Caco-2 (cell line): ENCODE measurements at regions not wholly inside any gene's neighbourhood (a gene's known extent, or its start where the extent isn't known, plus 50 kb on each side); places are given as distances from the start of the nearest gene placed in this dataset.

Source experiments
- BruUV-seq: library from RNA; stranded (reverse); fragments of 400-500 nt; replicated peaks from 2 replicates; lab custom pipeline; 2021; lab: Mats Ljungman, UMichigan
- CTCF ChIA-PET: fragments of 300-600 bp; sonication (Branson Sonifier 250); formaldehyde crosslinking; loops from one replicate; lab custom pipeline; 2022; ENCODE audit warnings: antibody characterized with exemption; lab: Charles Lee
- POLR2A ChIA-PET: fragments of 300-600 bp; sonication (Branson Sonifier 250); formaldehyde crosslinking; loops from one replicate; lab custom pipeline; 2022; ENCODE audit warnings: antibody characterized with exemption; lab: Charles Lee
- DNase-seq, 2 experiments: peaks; one replicate each; pipeline versions ENCODE4 v3.0.0 to v3.0.0-alpha.2; 2020 to 2022
- H3K27me3 ChIP-seq: replicated peaks from 2 replicates; pipeline ENCODE4 v1.6.0; 2011; ENCODE audit warnings: low read length; ENCODE audit not compliant: control insufficient read depth, insufficient read depth
- H3K36me3 ChIP-seq: 2 replicates; pipeline ENCODE4 v1.5.1; 2011; ENCODE audit warnings: low read length; ENCODE audit not compliant: control insufficient read depth, insufficient read depth
- H3K4me1 ChIP-seq: fragments of 250-450 bp; sonication (Bioruptor Pico); 2 replicates; pipeline ENCODE4 v1.5.1; 2020; ENCODE audit warnings: mild to moderate bottlenecking
- H3K4me3 ChIP-seq: 2 replicates; pipeline ENCODE4 v1.5.1; 2011; ENCODE audit warnings: low read depth, mild to moderate bottlenecking, control low read depth, low read length
- H3K9me3 ChIP-seq: fragments of 250-450 bp; sonication (Bioruptor Pico); 2 replicates; pipeline ENCODE4 v1.5.1; 2020; ENCODE audit warnings: mild to moderate bottlenecking, moderate library complexity
- H3K27ac Mint-ChIP-seq: one replicate; pipeline ENCODE4 v1.8.0; 2022; ENCODE audit warnings: mixed read lengths; ENCODE audit not compliant: unreplicated experiment
- H3K27me3 Mint-ChIP-seq: one replicate; pipeline ENCODE4 v1.8.0; 2022; ENCODE audit warnings: mixed read lengths; ENCODE audit not compliant: insufficient read depth, unreplicated experiment
- H3K36me3 Mint-ChIP-seq: one replicate; pipeline ENCODE4 v1.8.0; 2022; ENCODE audit warnings: mild to moderate bottlenecking, mixed read lengths; ENCODE audit not compliant: insufficient read depth, unreplicated experiment
- H3K4me1 Mint-ChIP-seq: one replicate; pipeline ENCODE4 v1.8.0; 2022; ENCODE audit warnings: low read depth, mixed read lengths; ENCODE audit not compliant: unreplicated experiment
- H3K4me3 Mint-ChIP-seq: one replicate; pipeline ENCODE4 v1.8.0; 2022; ENCODE audit warnings: mild to moderate bottlenecking, moderate library complexity, mixed read lengths; ENCODE audit not compliant: unreplicated experiment
- H3K9me3 Mint-ChIP-seq: one replicate; pipeline ENCODE4 v1.8.0; 2022; ENCODE audit warnings: mixed read lengths; ENCODE audit not compliant: unreplicated experiment
- intact Hi-C: fragments of 100-400 bp; cut with micrococcal nuclease; formaldehyde crosslinking; loops from one replicate; pipeline ENCODE4 v1.10.0; 2022; ENCODE audit not compliant: unreplicated experiment
- TF ChIP-seq, protein P1 (sequence below), 2 experiments: fragments of 200-600 bp in 1 of 2; IDR thresholded peaks; 1 replicate in 1 of 2; 2 replicates in 1 of 2; pipeline versions ENCODE4 v1.5.1 to v1.8.0; 2011 to 2022; ENCODE audit warnings: antibody characterized with exemption in 1 of 2, control low read depth in 1 of 2, inconsistent platforms in 1 of 2, low read depth in 1 of 2, low read length in 1 of 2, mild to moderate bottlenecking in 1 of 2, moderate library complexity in 1 of 2; ENCODE audit not compliant: insufficient read depth in 1 of 2, severe bottlenecking in 1 of 2, unreplicated experiment in 1 of 2

DNA sequence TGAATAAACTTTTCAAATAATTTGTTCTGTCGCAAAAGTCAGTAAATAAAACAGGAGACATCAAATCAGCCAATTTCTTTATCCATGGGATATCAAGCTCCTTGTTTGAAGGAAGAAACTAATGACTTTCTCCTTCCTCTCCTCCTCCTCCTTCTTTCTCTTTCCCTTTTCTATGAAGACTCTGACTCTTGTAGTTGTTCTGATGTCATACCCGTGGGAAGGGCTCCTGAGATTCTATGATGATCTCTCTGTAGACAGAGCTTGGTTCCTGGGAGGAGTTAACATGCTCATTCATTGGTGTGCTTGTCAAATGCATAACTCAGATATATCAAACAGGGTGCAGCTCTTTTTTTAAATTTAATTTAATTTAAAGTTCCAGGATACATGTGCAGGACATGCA, 118.7 kb upstream of the KCTD1 start:
- DNase-seq: no peak
- TF ChIP-seq, protein P1, sequence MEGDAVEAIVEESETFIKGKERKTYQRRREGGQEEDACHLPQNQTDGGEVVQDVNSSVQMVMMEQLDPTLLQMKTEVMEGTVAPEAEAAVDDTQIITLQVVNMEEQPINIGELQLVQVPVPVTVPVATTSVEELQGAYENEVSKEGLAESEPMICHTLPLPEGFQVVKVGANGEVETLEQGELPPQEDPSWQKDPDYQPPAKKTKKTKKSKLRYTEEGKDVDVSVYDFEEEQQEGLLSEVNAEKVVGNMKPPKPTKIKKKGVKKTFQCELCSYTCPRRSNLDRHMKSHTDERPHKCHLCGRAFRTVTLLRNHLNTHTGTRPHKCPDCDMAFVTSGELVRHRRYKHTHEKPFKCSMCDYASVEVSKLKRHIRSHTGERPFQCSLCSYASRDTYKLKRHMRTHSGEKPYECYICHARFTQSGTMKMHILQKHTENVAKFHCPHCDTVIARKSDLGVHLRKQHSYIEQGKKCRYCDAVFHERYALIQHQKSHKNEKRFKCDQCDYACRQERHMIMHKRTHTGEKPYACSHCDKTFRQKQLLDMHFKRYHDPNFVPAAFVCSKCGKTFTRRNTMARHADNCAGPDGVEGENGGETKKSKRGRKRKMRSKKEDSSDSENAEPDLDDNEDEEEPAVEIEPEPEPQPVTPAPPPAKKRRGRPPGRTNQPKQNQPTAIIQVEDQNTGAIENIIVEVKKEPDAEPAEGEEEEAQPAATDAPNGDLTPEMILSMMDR (IDR thresholded peaks at IDR 0.05; ENCODE audit: insufficient read depth in 1 of 2, low read depth in 1 of 2, low read length in 1 of 2, severe bottlenecking in 1 of 2, unreplicated experiment in 1 of 2): no peak
- Mint-ChIP-seq H3K27ac (no peak overlapping the region), H3K4me3 (no peak overlapping the region), H3K4me1 (no peaks in the 10 kb centered on the region), H3K27me3 (peaks cover 14% of the 10 kb centered on the region), H3K36me3 (no peaks in the 10 kb centered on the region), H3K9me3 (no peaks in the 10 kb centered on the region)
- H3K27me3 ChIP-seq: no peaks in the 10 kb centered on the region
- ChIA-PET POLR2A (no interaction called here), CTCF (no interaction called here)
- H3K9me3 ChIP-seq: no peaks in the 10 kb centered on the region
- H3K4me1 ChIP-seq: no peaks in the 10 kb centered on the region
- no peaks in the 10 kb centered on the region for H3K36me3 ChIP-seq
- BruUV-seq: no TSS peak
- no peak overlapping the region for H3K4me3 ChIP-seq
- intact Hi-C loops: no loop called here

DNA sequence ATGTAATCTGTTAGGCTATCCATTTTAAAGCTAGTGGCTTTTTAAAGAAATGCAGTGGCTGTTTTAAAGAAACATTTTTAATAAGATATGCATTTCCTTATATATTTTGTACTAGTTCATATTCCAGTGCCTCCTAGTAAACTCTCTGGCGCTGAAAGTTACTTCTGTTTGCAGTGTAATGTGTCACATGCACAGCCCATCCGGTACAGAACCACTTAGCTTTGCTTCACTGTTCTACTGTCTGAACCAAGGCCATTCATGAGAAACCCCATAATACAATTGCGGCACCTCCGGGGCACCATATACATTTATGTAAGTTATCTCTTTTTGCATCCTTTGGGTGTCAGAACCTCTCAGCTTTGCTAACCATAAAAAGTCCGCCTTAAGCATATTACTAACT, 114.6 kb upstream of the KCTD1 start:
- no peaks in the 10 kb centered on the region for H3K9me3 ChIP-seq
- CTCF ChIA-PET: no interaction called here

DNA sequence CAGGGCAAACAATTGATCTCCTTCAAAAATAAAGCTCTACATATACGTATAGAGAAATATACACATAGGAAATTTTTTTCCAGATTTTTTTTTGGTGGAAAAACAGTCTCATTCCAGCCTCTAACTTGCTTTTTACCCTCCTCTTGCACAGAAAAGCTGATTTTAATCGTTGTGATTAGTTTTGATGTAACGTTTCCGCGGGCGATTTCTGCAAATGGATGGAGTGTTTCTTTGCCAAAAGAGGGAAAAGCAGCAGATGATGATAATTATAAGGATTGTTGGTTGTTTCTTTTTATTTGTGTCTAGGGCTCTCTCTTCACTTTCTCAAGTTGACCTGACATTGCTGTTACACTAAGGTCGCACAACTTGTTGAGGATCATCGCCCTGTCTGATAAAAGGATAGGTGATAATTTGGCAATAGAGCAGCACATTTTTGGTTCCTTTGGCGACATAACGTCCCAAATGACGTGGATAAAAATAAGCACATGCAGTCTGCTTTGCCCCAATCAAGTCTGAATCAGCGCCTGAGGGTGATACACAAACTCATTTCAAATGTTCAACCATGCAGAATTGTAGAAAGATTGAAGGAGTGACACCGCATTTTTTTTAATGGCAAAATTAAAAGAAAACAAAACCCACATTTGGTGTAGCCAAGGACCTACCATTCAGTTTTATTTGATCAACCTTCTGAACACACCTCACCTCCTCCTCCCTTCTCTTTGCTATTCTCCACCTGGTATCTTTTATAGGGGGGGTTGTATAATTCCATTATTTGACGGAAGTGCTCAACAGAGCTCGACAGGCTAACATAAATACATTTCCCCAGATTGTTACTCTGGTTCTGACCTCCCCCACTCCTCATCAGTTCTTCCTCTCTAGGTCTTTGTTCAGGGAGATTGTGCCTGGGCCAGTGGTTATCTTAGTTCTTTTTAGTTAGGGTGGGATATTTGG, 109.6 kb upstream of the KCTD1 start:
- BruUV-seq: no TSS peak
- Histone ChIP-seq H3K4me3 (peak overlapping the region; percentile 44), H3K9me3 (no peaks in the 10 kb centered on the region), H3K27me3 (no peaks in the 10 kb centered on the region), H3K4me1 (no peaks in the 10 kb centered on the region), H3K36me3 (no peaks in the 10 kb centered on the region)
- intact Hi-C loops: loop anchor here (10.0 kb wide), 2 partner anchors 113 to 273 kb away; partner anchors contain the start of gene KCTD1
- H3K27ac Mint-ChIP-seq: no peak overlapping the region
- no peaks in the 10 kb centered on the region for H3K4me1 Mint-ChIP-seq
- CTCF ChIA-PET: no interaction called here
- DNase-seq: no peak
- peaks cover 9% of the 10 kb centered on the region for H3K27me3 Mint-ChIP-seq
- no peaks in the 10 kb centered on the region for H3K9me3 Mint-ChIP-seq
- peak overlapping the region; percentile 85 for H3K4me3 Mint-ChIP-seq
- TF ChIP-seq, protein P1 (IDR thresholded peaks at IDR 0.05; ENCODE audit: insufficient read depth in 1 of 2, low read depth in 1 of 2, low read length in 1 of 2, severe bottlenecking in 1 of 2, unreplicated experiment in 1 of 2): no peak
- no peaks in the 10 kb centered on the region for H3K36me3 Mint-ChIP-seq
- POLR2A ChIA-PET: no interaction called here

More for the DNA sequence above, 114.6 kb upstream of the KCTD1 start:
- no peaks in the 10 kb centered on the region for H3K36me3 ChIP-seq
- POLR2A ChIA-PET: no interaction called here
- H3K27me3 ChIP-seq: no peaks in the 10 kb centered on the region
- no peak overlapping the region for H3K27ac Mint-ChIP-seq
- H3K4me3 Mint-ChIP-seq: no peak overlapping the region
- intact Hi-C loops: no loop called here
- TF ChIP-seq, protein P1 (IDR thresholded peaks at IDR 0.05; ENCODE audit: insufficient read depth in 1 of 2, low read depth in 1 of 2, low read length in 1 of 2, severe bottlenecking in 1 of 2, unreplicated experiment in 1 of 2): no peak
- no peaks in the 10 kb centered on the region for H3K4me1 ChIP-seq
- H3K4me1 Mint-ChIP-seq: no peaks in the 10 kb centered on the region
- BruUV-seq: no TSS peak
- DNase-seq: no peak
- H3K27me3 Mint-ChIP-seq: peaks cover 12% of the 10 kb centered on the region
- H3K36me3 Mint-ChIP-seq: no peaks in the 10 kb centered on the region
- H3K9me3 Mint-ChIP-seq: no peaks in the 10 kb centered on the region
- no peak overlapping the region for H3K4me3 ChIP-seq
